ENCODE measurements at regions not wholly inside any gene's neighbourhood (a gene's known extent, or its start where the extent isn't known, plus 50 kb on each side); places are given as distances from the start of the nearest gene placed in this dataset.

GRCh38 chr19:31173991-31174390 is 175.2 kb downstream of the TSHZ3 start:
- in situ Hi-C loops (cut with HindIII; ENCODE audit: low pct_unique_long_range_greater_than_20kb, low sequenced_read_pairs) = no loop called here
- Histone ChIP-seq H3K36me3 (ENCODE audit: control insufficient read depth, insufficient read depth, low read length) (no peaks in the 10 kb centered on the region), H3K4me3 (ENCODE audit: low read depth in 2 of 2, low read length in 2 of 2) (no peak overlapping the region), H3K4me1 (ENCODE audit: control insufficient read depth, insufficient read depth, low read length) (no peaks in the 10 kb centered on the region), H3K27ac (ENCODE audit: low read length) (no peak overlapping the region), H3K9me3 (ENCODE audit: control insufficient read depth, insufficient read depth, low read depth, low read length) (no peaks in the 10 kb centered on the region), H3K27me3 (ENCODE audit: control insufficient read depth, insufficient read depth, low read length) (no peaks in the 10 kb centered on the region)
- CTCF ChIA-PET = no interaction called here
- TF ChIP-seq REST (IDR thresholded peaks at IDR 0.05; ENCODE audit: insufficient read depth in 1 of 2, low read depth in 2 of 2, low read length in 1 of 2) = no peak
- TF ChIP-seq SIN3A (IDR thresholded peaks at IDR 0.05; ENCODE audit: borderline replicate concordance, insufficient read depth, low read depth, low read length) = no peak
- TF ChIP-seq CTCF (IDR thresholded peaks at IDR 0.05) = no peak
- TF ChIP-seq TCF7L2 (IDR thresholded peaks at IDR 0.05; ENCODE audit: low read depth, low read length) = no peak
- TF ChIP-seq POLR2AphosphoS5 (IDR thresholded peaks at IDR 0.05; ENCODE audit: low read depth, low read length) = no peak
- no TSS peak for BruUV-seq (replicated peaks)
- no peak for ATAC-seq
- POLR2A ChIA-PET = no interaction called here
- no peak for DNase-seq (ENCODE audit: low read depth, low spot score)
- intact Hi-C loops (cut with micrococcal nuclease; ENCODE audit: unreplicated experiment) = no loop called here

- no peaks in the 10 kb centered on the region for H3K4me1 ChIP-seq (ENCODE audit: control insufficient read depth, insufficient read depth, low read length)
- H3K36me3 ChIP-seq (ENCODE audit: control insufficient read depth, insufficient read depth, low read length) = no peaks in the 10 kb centered on the region
- DNase-seq (ENCODE audit: low read depth, low spot score) (no peak), ATAC-seq (no peak)
- no peak overlapping the region for H3K27ac ChIP-seq (ENCODE audit: low read length)
- no peak overlapping the region for H3K4me3 ChIP-seq (ENCODE audit: low read depth in 2 of 2, low read length in 2 of 2)
- ChIA-PET POLR2A (no interaction called here), CTCF (no interaction called here)
- intact Hi-C loops (cut with micrococcal nuclease; ENCODE audit: unreplicated experiment) (no loop called here), in situ Hi-C loops (cut with HindIII; ENCODE audit: low pct_unique_long_range_greater_than_20kb, low sequenced_read_pairs) (no loop called here)
- no peaks in the 10 kb centered on the region for H3K9me3 ChIP-seq (ENCODE audit: control insufficient read depth, insufficient read depth, low read depth, low read length)
- H3K27me3 ChIP-seq (ENCODE audit: control insufficient read depth, insufficient read depth, low read length) = no peaks in the 10 kb centered on the region
- BruUV-seq (replicated peaks) = no TSS peak
- no peak for TF ChIP-seq REST (IDR thresholded peaks at IDR 0.05; ENCODE audit: insufficient read depth in 1 of 2, low read depth in 2 of 2, low read length in 1 of 2)
- no peak for TF ChIP-seq SIN3A (IDR thresholded peaks at IDR 0.05; ENCODE audit: borderline replicate concordance, insufficient read depth, low read depth, low read length)
- TF ChIP-seq POLR2AphosphoS5 (IDR thresholded peaks at IDR 0.05; ENCODE audit: low read depth, low read length) = no peak
- TF ChIP-seq CTCF (IDR thresholded peaks at IDR 0.05) = no peak
- TF ChIP-seq TCF7L2 (IDR thresholded peaks at IDR 0.05; ENCODE audit: low read depth, low read length) = no peak
Observed at GRCh38 chr19:31171936-31172335, 177.3 kb downstream of the TSHZ3 start.

Data from Panc1 (cell line).